ENCODE measurements at regions not wholly inside any gene's neighbourhood (a gene's known extent, or its start where the extent isn't known, plus 50 kb on each side); places are given as distances from the start of the nearest gene placed in this dataset.

DNA sequence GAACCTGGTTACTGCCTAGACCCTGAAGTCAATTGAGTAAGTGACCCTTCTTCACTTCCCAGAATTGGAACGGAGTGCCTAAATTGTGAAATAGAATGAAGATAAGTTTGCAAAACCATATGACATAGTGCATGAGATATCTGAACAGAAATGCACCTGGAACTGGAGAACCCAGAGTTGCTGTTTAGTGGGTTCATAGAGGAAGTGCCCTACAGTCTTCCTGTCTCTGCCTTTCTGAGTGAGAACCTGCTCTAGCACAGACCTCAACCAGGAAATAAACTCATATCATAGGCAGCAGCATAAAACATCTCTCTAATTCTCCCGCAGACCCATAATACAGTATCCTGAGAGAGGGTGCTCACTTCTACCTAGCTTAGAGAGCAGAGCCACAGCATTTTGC is 82.9 kb downstream of the EOMES start:
- no peak for TF ChIP-seq PHB2 (IDR thresholded peaks at IDR 0.05; ENCODE audit: partially characterized antibody)
- TF ChIP-seq, protein P1, sequence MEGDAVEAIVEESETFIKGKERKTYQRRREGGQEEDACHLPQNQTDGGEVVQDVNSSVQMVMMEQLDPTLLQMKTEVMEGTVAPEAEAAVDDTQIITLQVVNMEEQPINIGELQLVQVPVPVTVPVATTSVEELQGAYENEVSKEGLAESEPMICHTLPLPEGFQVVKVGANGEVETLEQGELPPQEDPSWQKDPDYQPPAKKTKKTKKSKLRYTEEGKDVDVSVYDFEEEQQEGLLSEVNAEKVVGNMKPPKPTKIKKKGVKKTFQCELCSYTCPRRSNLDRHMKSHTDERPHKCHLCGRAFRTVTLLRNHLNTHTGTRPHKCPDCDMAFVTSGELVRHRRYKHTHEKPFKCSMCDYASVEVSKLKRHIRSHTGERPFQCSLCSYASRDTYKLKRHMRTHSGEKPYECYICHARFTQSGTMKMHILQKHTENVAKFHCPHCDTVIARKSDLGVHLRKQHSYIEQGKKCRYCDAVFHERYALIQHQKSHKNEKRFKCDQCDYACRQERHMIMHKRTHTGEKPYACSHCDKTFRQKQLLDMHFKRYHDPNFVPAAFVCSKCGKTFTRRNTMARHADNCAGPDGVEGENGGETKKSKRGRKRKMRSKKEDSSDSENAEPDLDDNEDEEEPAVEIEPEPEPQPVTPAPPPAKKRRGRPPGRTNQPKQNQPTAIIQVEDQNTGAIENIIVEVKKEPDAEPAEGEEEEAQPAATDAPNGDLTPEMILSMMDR (CRISPR knock-in tag; IDR thresholded peaks at IDR 0.05), result no peak
- TF ChIP-seq PLSCR1 (CRISPR knock-in tag; IDR thresholded peaks at IDR 0.05; ENCODE audit: borderline replicate concordance), result no peak
- TF ChIP-seq ARID3A (IDR thresholded peaks at IDR 0.05; ENCODE audit: low read depth, low read length), result no peak
- TF ChIP-seq REST (IDR thresholded peaks at IDR 0.05; ENCODE audit: borderline replicate concordance in 1 of 2, low read depth in 1 of 2, low read length in 2 of 2), result no peak
- TF ChIP-seq MXI1 (IDR thresholded peaks at IDR 0.05; ENCODE audit: borderline replicate concordance, low read depth, low read length), result no peak
- no peak for TF ChIP-seq GABPA (IDR thresholded peaks at IDR 0.05; ENCODE audit: low read depth, low read length)
- TF ChIP-seq GABPA (CRISPR knock-in tag; IDR thresholded peaks at IDR 0.05; ENCODE audit: low read depth), result no peak
- no peak for TF ChIP-seq ZNF766 (CRISPR knock-in tag; IDR thresholded peaks at IDR 0.05; ENCODE audit: borderline replicate concordance)
- no peak for TF ChIP-seq SUZ12 (IDR thresholded peaks at IDR 0.05; ENCODE audit: low read depth, low read length)
- TF ChIP-seq XRCC5 (optimal IDR thresholded peaks at IDR 0.05; ENCODE audit: low read length), result no peak
- TF ChIP-seq JUN (CRISPR knock-in tag; IDR thresholded peaks at IDR 0.05), result no peak
- no peak for TF ChIP-seq RAD21 (CRISPR knock-in tag; IDR thresholded peaks at IDR 0.05)
- no peak for TF ChIP-seq SIX1 (CRISPR knock-in tag; IDR thresholded peaks at IDR 0.05; ENCODE audit: borderline replicate concordance)
- TF ChIP-seq, protein P2, sequence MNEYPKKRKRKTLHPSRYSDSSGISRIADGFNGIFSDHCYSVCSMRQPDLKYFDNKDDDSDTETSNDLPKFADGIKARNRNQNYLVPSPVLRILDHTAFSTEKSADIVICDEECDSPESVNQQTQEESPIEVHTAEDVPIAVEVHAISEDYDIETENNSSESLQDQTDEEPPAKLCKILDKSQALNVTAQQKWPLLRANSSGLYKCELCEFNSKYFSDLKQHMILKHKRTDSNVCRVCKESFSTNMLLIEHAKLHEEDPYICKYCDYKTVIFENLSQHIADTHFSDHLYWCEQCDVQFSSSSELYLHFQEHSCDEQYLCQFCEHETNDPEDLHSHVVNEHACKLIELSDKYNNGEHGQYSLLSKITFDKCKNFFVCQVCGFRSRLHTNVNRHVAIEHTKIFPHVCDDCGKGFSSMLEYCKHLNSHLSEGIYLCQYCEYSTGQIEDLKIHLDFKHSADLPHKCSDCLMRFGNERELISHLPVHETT (CRISPR knock-in tag; conservative IDR thresholded peaks at IDR 0.05), result no peak
